ENCODE measurements at regions not wholly inside any gene's neighbourhood (a gene's known extent, or its start where the extent isn't known, plus 50 kb on each side); places are given as distances from the start of the nearest gene placed in this dataset.
"Not testable (repeated sequence)": the region's sequence is repeated elsewhere in the genome, so short reads cannot be mapped to it uniquely, and the experiment has no call there.

- DNase-seq (ENCODE audit: low spot score): not testable (repeated sequence)
These were observed 435.8 kb downstream of the SHISA9 start for GRCh38 chr16:13336907-13337881.

GRCh38 chr16:13338044-13338443, 436.6 kb downstream of the SHISA9 start:
- DNase-seq (ENCODE audit: low spot score): no peak

GRCh38 chr16:13342675-13343074, 441.3 kb downstream of the SHISA9 start:
- DNase-seq (ENCODE audit: low spot score): no peak

GRCh38 chr16:13344001-13344400, 442.6 kb downstream of the SHISA9 start:
- DNase-seq (ENCODE audit: low spot score): no peak

GRCh38 chr16:13348416-13348815, 447.0 kb downstream of the SHISA9 start:
- no peak for DNase-seq (ENCODE audit: low spot score)

GRCh38 chr16:13350000-13350399, 448.6 kb downstream of the SHISA9 start:
- DNase-seq (ENCODE audit: low spot score): no peak

- DNase-seq (ENCODE audit: low spot score): no peak
These were observed 449.8 kb downstream of the SHISA9 start for GRCh38 chr16:13351181-13351580.

- no peak for DNase-seq (ENCODE audit: low spot score)
These were observed 450.3 kb downstream of the SHISA9 start for GRCh38 chr16:13351601-13352217.

- DNase-seq (ENCODE audit: low spot score): not testable (repeated sequence)
These were observed 451.4 kb downstream of the SHISA9 start for GRCh38 chr16:13352796-13353195.

- DNase-seq (ENCODE audit: low spot score): not testable (repeated sequence)
These were observed 456.4 kb downstream of the SHISA9 start for GRCh38 chr16:13357842-13358241.

- DNase-seq (ENCODE audit: low spot score): no peak
These were observed 458.4 kb downstream of the SHISA9 start for GRCh38 chr16:13359835-13360234.

GRCh38 chr16:13372421-13372820, 471.0 kb downstream of the SHISA9 start:
- DNase-seq (ENCODE audit: low spot score): no peak

- no peak for DNase-seq (ENCODE audit: low spot score)
These were observed 474.8 kb downstream of the SHISA9 start for GRCh38 chr16:13376174-13376573.

GRCh38 chr16:13377143-13377542, 475.7 kb downstream of the SHISA9 start:
- no peak for DNase-seq (ENCODE audit: low spot score)

- no peak for DNase-seq (ENCODE audit: low spot score)
These were observed 476.8 kb downstream of the SHISA9 start for GRCh38 chr16:13378151-13378550.

- no peak for DNase-seq (ENCODE audit: low spot score)
These were observed 477.9 kb downstream of the SHISA9 start for GRCh38 chr16:13379266-13379665.

- not testable (repeated sequence) for DNase-seq (ENCODE audit: low spot score)
These were observed 484.0 kb downstream of the SHISA9 start for GRCh38 chr16:13385156-13386040.

- DNase-seq (ENCODE audit: low spot score): no peak
These were observed 488.9 kb downstream of the SHISA9 start for GRCh38 chr16:13390093-13390985.

- DNase-seq (ENCODE audit: low spot score): no peak
These were observed 489.5 kb downstream of the SHISA9 start for GRCh38 chr16:13390986-13391305.

GRCh38 chr16:13391337-13391736, 489.9 kb downstream of the SHISA9 start:
- no peak for DNase-seq (ENCODE audit: low spot score)

GRCh38 chr16:13392341-13392740, 490.9 kb downstream of the SHISA9 start:
- DNase-seq (ENCODE audit: low spot score): no peak

All from HT-29 (cell line).